ENCODE measurements at regions not wholly inside any gene's neighbourhood (a gene's known extent, or its start where the extent isn't known, plus 50 kb on each side); places are given as distances from the start of the nearest gene placed in this dataset.

- DNase-seq (ENCODE audit: low read depth) = no peak
Observed at GRCh38 chr11:13104619-13105236, 95.6 kb downstream of the RASSF10 start.

- DNase-seq (ENCODE audit: low read depth) = no peak
Observed at GRCh38 chr11:13105237-13105844, 96.2 kb downstream of the RASSF10 start.

- DNase-seq (ENCODE audit: low read depth) = no peak
Observed at GRCh38 chr11:13107544-13108044, 98.5 kb downstream of the RASSF10 start.

- no peak for DNase-seq (ENCODE audit: low read depth)
Observed at GRCh38 chr11:13108416-13108815, 99.3 kb downstream of the RASSF10 start.

- DNase-seq (ENCODE audit: low read depth) = no peak
Observed at GRCh38 chr11:13109616-13110015, 100.5 kb downstream of the RASSF10 start.

- no peak for DNase-seq (ENCODE audit: low read depth)
Observed at GRCh38 chr11:13110145-13110544, 101.0 kb downstream of the RASSF10 start.

- no peak for DNase-seq (ENCODE audit: low read depth)
Observed at GRCh38 chr11:13110929-13111812, 102.1 kb downstream of the RASSF10 start.

- DNase-seq (ENCODE audit: low read depth) = no peak
Observed at GRCh38 chr11:13111813-13112130, 102.7 kb downstream of the RASSF10 start.

GRCh38 chr11:13114566-13115379 is 105.7 kb downstream of the RASSF10 start:
- no peak for DNase-seq (ENCODE audit: low read depth)

- no peak for DNase-seq (ENCODE audit: low read depth)
Observed at GRCh38 chr11:13115380-13115675, 106.2 kb downstream of the RASSF10 start.

GRCh38 chr11:13116491-13116890 is 107.4 kb downstream of the RASSF10 start:
- DNase-seq (ENCODE audit: low read depth) = no peak

- no peak for DNase-seq (ENCODE audit: low read depth)
Observed at GRCh38 chr11:13117344-13117743, 108.2 kb downstream of the RASSF10 start.

- DNase-seq (ENCODE audit: low read depth) = peak; percentile 96
Observed at GRCh38 chr11:13118194-13118593, 109.1 kb downstream of the RASSF10 start.

GRCh38 chr11:13118650-13119049 is 109.5 kb downstream of the RASSF10 start:
- DNase-seq (ENCODE audit: low read depth) = no peak

- DNase-seq (ENCODE audit: low read depth) = no peak
Observed at GRCh38 chr11:13119361-13119760, 110.2 kb downstream of the RASSF10 start.

GRCh38 chr11:13119941-13120520 is 110.9 kb downstream of the RASSF10 start:
- no peak for DNase-seq (ENCODE audit: low read depth)

GRCh38 chr11:13120691-13121090 is 111.6 kb downstream of the RASSF10 start:
- no peak for DNase-seq (ENCODE audit: low read depth)

- no peak for DNase-seq (ENCODE audit: low read depth)
Observed at GRCh38 chr11:13126430-13126829, 117.3 kb downstream of the RASSF10 start.

- DNase-seq (ENCODE audit: low read depth) = no peak
Observed at GRCh38 chr11:13127161-13127560, 118.0 kb downstream of the RASSF10 start.

- no peak for DNase-seq (ENCODE audit: low read depth)
Observed at GRCh38 chr11:13128354-13128753, 119.2 kb downstream of the RASSF10 start.

- DNase-seq (ENCODE audit: low read depth) = no peak
Observed at GRCh38 chr11:13134066-13134465, 125.0 kb downstream of the RASSF10 start.

GRCh38 chr11:13134886-13135285 is 125.8 kb downstream of the RASSF10 start:
- DNase-seq (ENCODE audit: low read depth) = no peak

All from GM04503 (cell line).